Upper lobe of left lung (tissue), 6 donors: ENCODE measurements at regions not wholly inside any gene's neighbourhood (a gene's known extent, or its start where the extent isn't known, plus 50 kb on each side); places are given as distances from the start of the nearest gene placed in this dataset.

Source experiments
- ATAC-seq, 2 donors: fragments of 200-7000 bp; cut with Tn5 transposase; one replicate each; pipeline ENCODE4 v1.9.1; 2022; ENCODE audit warnings: mild to moderate bottlenecking in 2 of 2, moderate library complexity in 2 of 2; ENCODE audit not compliant: low FRiP score in 2 of 2
- DNase-seq, 2 donors: peaks; one replicate each; pipeline ENCODE4 v3.0.0-alpha.2; 2019 to 2020
- H3K27ac ChIP-seq, 4 donors: fragments of 200-600 bp; sonication (generic); one replicate each; pipeline ENCODE4 v1.5.1; 2016 to 2019
- H3K27me3 ChIP-seq, 4 donors: fragments of 200-600 bp; sonication (generic); one replicate each; pipeline ENCODE4 v1.5.1; 2017 to 2019
- H3K36me3 ChIP-seq, 4 donors: fragments of 200-600 bp; sonication (generic); one replicate each; pipeline ENCODE4 v1.5.1; 2016 to 2019
- H3K4me1 ChIP-seq, 4 donors: fragments of 200-600 bp; sonication (generic); one replicate each; pipeline ENCODE4 v1.5.1; 2018 to 2019
- H3K4me3 ChIP-seq, 4 donors: fragments of 200-600 bp; sonication (generic); one replicate each; pipeline ENCODE4 v1.5.1; 2017 to 2019; ENCODE audit warnings: mild to moderate bottlenecking in 2 of 4, moderate library complexity in 1 of 4
- H3K9me3 ChIP-seq, 4 donors: fragments of 200-600 bp; sonication (generic); one replicate each; pipeline ENCODE4 v1.5.1; 2018 to 2019
- CTCF ChIP-seq, 6 experiments: fragments of 450-650 bp in 4 of 6; fragments of 200-600 bp in 2 of 6; sonication (generic) in 2 of 6; IDR thresholded peaks; one replicate each; pipeline ENCODE4 v1.5.1; 2016 to 2019; ENCODE audit warnings: antibody characterized with exemption in 6 of 6
- EP300 ChIP-seq, 4 donors: sonication (generic); formaldehyde crosslinking; IDR thresholded peaks; one replicate each; pipeline ENCODE4 v1.5.1; 2017; ENCODE audit warnings: antibody characterized with exemption in 4 of 4, control low read depth in 2 of 4
- POLR2A ChIP-seq, 4 donors: fragments of 450-650 bp; IDR thresholded peaks; one replicate each; pipeline ENCODE4 v1.5.1; 2016 to 2017; ENCODE audit warnings: antibody characterized with exemption in 4 of 4, mild to moderate bottlenecking in 2 of 4
- POLR2AphosphoS5 ChIP-seq, 2 donors: sonication (generic); formaldehyde crosslinking; IDR thresholded peaks; one replicate each; pipeline ENCODE4 v1.5.1; 2017; ENCODE audit warnings: antibody characterized with exemption in 2 of 2
- WGBS, 2 donors: methylation state at CpG; one replicate each; pipeline ENCODE4 v1.1.5; 2017 to 2018; 5-methylcytosine and 5-hydroxymethylcytosine counted together
- donor health status: DM: no; HTN: no; CAD: no; lungs with moderate emphysema.
- donor health status: DM: no; HTN: yes; CAD: no; lungs with severe emphysema.

GRCh38 chr2:75870651-75871137 lies 160.0 kb upstream of the GCFC2 start:
- H3K27me3 ChIP-seq, result no peaks in the 10 kb centered on the region
- no peaks in the 10 kb centered on the region for H3K36me3 ChIP-seq
- DNase-seq (no peak), ATAC-seq (no peak)
- no peaks in the 10 kb centered on the region for H3K4me1 ChIP-seq
- TF ChIP-seq POLR2AphosphoS5 (IDR thresholded peaks at IDR 0.05) (no peak), EP300 (IDR thresholded peaks at IDR 0.05) (no peak), POLR2A (IDR thresholded peaks at IDR 0.05) (no peak), CTCF (IDR thresholded peaks at IDR 0.05) (no peak)
- no peaks in the 10 kb centered on the region for H3K9me3 ChIP-seq
- 67 to 68% methylated on average over 6 of the region's 6 CpGs for WGBS, 2 donors
- H3K27ac ChIP-seq, result no peak overlapping the region
- no peak overlapping the region for H3K4me3 ChIP-seq

- DNase-seq, result no peak
- Histone ChIP-seq H3K4me3 (no peak overlapping the region), H3K4me1 (no peaks in the 10 kb centered on the region), H3K27ac (no peak overlapping the region), H3K27me3 (no peaks in the 10 kb centered on the region), H3K9me3 (no peaks in the 10 kb centered on the region), H3K36me3 (no peaks in the 10 kb centered on the region)
- 44 to 62% methylated on average over 4 of the region's 4 CpGs for WGBS, 2 donors
- no peak for TF ChIP-seq EP300 (IDR thresholded peaks at IDR 0.05)
- TF ChIP-seq CTCF (IDR thresholded peaks at IDR 0.05), result no peak
- TF ChIP-seq POLR2AphosphoS5 (IDR thresholded peaks at IDR 0.05), result no peak
- no peak for TF ChIP-seq POLR2A (IDR thresholded peaks at IDR 0.05)
- no peak for ATAC-seq
These were observed 159.4 kb upstream of the GCFC2 start for GRCh38 chr2:75870133-75870532.

GRCh38 chr2:75865702-75866101 lies 155.0 kb upstream of the GCFC2 start:
- no peak overlapping the region for H3K27ac ChIP-seq
- 82 to 88% methylated on average over 8 of the region's 8 CpGs for WGBS, 2 donors

GRCh38 chr2:75865083-75865482 lies 154.4 kb upstream of the GCFC2 start:
- Histone ChIP-seq H3K9me3 (no peaks in the 10 kb centered on the region), H3K4me3 (no peak overlapping the region), H3K36me3 (no peaks in the 10 kb centered on the region), H3K27me3 (no peaks in the 10 kb centered on the region), H3K4me1 (no peaks in the 10 kb centered on the region), H3K27ac (no peak overlapping the region)
- TF ChIP-seq POLR2AphosphoS5 (IDR thresholded peaks at IDR 0.05) (no peak), POLR2A (IDR thresholded peaks at IDR 0.05) (no peak), CTCF (IDR thresholded peaks at IDR 0.05) (no peak), EP300 (IDR thresholded peaks at IDR 0.05) (no peak)
- DNase-seq (no peak), ATAC-seq (no peak)
- WGBS, 2 donors, result 85% methylated on average over 2 of the region's 2 CpGs

More at GRCh38 chr2:75865702-75866101, 155.0 kb upstream of the GCFC2 start:
- no peaks in the 10 kb centered on the region for H3K36me3 ChIP-seq
- DNase-seq, result no peak
- ATAC-seq, result no peak
- H3K4me3 ChIP-seq, result no peak overlapping the region
- H3K9me3 ChIP-seq, result no peaks in the 10 kb centered on the region
- H3K27me3 ChIP-seq, result no peaks in the 10 kb centered on the region
- no peak for TF ChIP-seq EP300 (IDR thresholded peaks at IDR 0.05)
- H3K4me1 ChIP-seq, result no peaks in the 10 kb centered on the region

- H3K4me1 ChIP-seq, result no peaks in the 10 kb centered on the region
- no peak for ATAC-seq
- H3K9me3 ChIP-seq, result no peaks in the 10 kb centered on the region
- no peak for TF ChIP-seq EP300 (IDR thresholded peaks at IDR 0.05)
- no peak for TF ChIP-seq POLR2AphosphoS5 (IDR thresholded peaks at IDR 0.05)
- TF ChIP-seq POLR2A (IDR thresholded peaks at IDR 0.05), result no peak
- TF ChIP-seq CTCF (IDR thresholded peaks at IDR 0.05), result no peak
- H3K4me3 ChIP-seq, result no peak overlapping the region
- no peak overlapping the region for H3K27ac ChIP-seq
- no peaks in the 10 kb centered on the region for H3K27me3 ChIP-seq
- H3K36me3 ChIP-seq, result no peaks in the 10 kb centered on the region
- no peak for DNase-seq
- 79 to 82% methylated on average over 3 of the region's 3 CpGs for WGBS, 2 donors
These were observed 151.8 kb upstream of the GCFC2 start for GRCh38 chr2:75862547-75862946.
